Fibroblast of villous mesenchyme (primary cell): ENCODE measurements at regions not wholly inside any gene's neighbourhood (a gene's known extent, or its start where the extent isn't known, plus 50 kb on each side); places are given as distances from the start of the nearest gene placed in this dataset.
A peak's percentile ranks its signal among the peaks of the same experiment; 100 is the strongest.

ENCODE experiments used
- DNase-seq: peaks from one replicate; pipeline ENCODE4 v3.0.0-alpha.2; 2010; ENCODE audit warnings: low read depth
- H3K4me3 ChIP-seq: 2 replicates; pipeline ENCODE4 v1.5.1; 2011; ENCODE audit warnings: low read depth, mild to moderate bottlenecking, low read length
- TF ChIP-seq, protein P1 (sequence below): IDR thresholded peaks from 2 replicates; pipeline ENCODE4 v1.5.1; 2012; ENCODE audit warnings: low read depth, mild to moderate bottlenecking, low read length; ENCODE audit not compliant: insufficient read depth

DNA sequence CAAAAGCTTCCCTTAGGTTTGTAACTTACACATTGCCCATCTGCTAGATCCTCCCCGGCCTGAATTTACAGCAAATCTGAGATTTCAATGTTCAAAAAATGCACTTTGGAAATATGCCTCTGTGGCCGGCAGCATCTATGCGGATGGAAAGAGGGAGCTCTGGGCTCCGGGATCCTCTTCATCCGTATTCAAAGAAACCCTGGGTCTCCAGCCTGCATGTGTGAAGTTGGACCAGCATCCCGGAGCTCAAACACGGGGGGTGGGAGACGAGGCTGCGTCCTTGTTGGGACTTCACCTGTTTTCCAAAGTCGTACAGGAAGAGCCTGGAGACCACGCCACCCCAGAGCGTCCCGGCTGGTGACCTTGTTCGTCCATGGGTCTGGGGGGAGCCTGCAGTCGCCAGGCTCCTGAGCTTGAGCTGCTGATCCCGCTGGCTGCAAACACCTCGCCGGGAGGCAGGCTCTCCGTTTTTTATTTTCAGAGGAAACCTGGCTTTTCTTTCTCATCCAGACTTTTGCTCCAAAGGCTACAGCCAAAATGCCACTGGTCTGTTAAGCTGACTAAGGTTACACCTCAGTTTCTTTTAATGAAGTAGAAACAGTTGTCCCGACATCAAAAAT, 77.4 kb downstream of the PTGR3 start:
- no peak for DNase-seq
- peak overlapping the region; percentile 27 for H3K4me3 ChIP-seq
- TF ChIP-seq, protein P1, sequence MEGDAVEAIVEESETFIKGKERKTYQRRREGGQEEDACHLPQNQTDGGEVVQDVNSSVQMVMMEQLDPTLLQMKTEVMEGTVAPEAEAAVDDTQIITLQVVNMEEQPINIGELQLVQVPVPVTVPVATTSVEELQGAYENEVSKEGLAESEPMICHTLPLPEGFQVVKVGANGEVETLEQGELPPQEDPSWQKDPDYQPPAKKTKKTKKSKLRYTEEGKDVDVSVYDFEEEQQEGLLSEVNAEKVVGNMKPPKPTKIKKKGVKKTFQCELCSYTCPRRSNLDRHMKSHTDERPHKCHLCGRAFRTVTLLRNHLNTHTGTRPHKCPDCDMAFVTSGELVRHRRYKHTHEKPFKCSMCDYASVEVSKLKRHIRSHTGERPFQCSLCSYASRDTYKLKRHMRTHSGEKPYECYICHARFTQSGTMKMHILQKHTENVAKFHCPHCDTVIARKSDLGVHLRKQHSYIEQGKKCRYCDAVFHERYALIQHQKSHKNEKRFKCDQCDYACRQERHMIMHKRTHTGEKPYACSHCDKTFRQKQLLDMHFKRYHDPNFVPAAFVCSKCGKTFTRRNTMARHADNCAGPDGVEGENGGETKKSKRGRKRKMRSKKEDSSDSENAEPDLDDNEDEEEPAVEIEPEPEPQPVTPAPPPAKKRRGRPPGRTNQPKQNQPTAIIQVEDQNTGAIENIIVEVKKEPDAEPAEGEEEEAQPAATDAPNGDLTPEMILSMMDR: no peak

DNA sequence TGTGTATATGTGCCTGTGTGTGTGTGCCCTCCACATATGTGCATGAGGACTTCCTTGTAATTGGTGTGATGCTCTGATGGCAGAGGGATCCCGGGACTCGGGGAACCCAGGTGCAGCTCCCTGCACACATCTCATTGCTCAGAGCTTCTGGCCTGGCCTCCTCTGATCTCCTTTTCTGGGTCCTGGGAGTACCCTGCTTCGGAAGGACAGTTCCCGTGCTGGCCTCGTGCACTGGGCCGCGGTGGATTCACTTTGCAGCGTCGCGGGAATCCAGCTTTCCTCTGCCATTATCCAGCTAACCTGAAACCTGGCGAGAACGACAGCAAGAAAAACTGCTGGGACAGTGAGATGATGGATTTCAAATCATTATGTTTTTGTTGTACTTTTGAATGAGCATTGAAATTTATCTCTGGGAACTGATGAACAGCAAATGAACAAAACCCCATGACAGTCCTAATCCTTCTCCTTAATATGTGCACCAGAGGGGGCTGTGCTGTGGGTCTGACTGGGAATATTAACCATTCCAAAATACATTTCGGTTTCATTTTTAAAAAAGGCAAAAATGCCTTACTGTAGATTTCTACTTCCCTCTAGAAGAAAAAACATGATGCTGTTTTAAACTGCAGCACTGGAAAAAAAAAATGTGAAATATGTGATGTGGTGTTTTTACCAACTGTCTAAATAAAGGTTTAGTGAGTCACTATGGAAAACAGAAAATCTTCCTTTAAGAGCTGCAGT, 78.2 kb downstream of the PTGR3 start:
- peak; percentile 27 for DNase-seq
- peak overlapping the region; percentile 27 for H3K4me3 ChIP-seq
- TF ChIP-seq, protein P1: peak; percentile 29

DNA sequence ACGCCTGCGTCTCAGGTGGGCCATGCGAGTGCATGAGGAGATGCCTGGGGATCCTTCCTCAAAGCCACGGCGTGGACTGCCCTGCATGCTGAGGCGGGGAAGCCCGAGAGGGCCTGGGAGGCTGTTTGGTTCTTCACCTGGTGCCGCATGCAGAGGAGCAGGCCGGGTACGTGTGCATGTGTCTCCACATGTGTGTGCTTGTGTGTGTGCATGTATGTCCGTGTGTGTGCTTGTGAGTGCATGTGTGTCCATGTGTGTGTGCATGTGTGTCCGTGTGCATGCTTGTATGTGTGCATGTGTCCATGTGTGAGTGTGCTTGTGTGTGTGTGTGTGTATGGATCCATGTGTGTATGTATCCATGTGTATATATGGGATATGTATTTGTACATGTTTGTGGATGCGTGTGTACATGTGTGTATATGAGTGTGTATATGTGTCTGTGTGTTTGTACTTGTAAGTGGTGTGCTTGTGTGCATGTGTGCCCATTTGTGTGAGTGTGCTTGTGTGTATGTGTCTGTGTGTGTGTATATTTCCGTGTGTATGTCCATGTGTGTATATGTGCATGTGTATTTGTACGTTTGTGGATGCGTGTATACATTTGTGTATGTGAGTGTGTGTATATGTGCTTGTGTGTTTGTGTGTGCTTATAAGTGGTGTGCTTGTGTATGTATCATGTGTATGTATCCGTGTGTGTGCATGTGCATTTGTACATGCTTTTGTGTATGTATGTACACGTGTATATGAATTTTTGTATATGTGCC, 79.0 kb downstream of the PTGR3 start:
- no peak for DNase-seq
- TF ChIP-seq, protein P1: no peak
- no peak overlapping the region for H3K4me3 ChIP-seq

DNA sequence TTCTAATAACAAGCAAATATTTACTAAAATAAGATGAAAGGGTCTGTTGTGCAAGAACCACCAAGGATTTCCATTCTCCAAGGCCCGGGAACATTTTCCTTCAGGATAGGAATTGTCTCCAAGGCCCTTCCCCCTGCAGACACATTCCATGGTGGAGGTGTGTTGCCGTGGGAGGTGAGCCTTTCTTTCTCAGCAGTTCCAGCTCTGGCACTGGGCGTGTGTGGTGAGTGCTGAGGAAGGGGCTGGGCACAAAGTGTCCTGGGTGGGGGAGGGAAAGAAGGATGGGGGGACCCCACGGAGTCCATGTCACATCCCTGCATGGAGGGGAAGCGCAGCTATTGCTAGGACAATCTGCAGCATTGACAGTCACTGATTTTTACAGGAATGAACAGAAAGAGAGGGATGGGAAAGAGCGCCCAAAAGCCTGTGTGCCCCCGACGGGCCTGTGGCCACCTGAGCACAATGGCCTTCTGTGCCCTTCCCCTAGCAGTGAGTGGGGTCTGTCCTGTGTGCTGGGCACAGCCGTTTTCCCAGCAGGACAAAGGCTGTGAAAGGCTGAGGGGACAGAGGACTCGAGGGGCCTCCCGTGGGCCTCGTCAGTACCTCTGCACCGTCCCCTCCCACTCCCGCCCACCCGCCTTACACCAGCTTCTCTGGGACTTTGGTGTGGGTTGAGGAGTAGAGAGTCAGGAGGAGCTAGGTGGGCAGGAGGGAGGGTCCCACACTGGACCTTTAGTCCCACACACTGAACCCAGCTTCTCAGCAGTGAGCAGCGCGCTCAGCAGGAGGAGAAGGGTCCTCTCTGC, 79.8 kb downstream of the PTGR3 start:
- TF ChIP-seq, protein P1: no peak
- H3K4me3 ChIP-seq: no peak overlapping the region
- no peak for DNase-seq

DNA sequence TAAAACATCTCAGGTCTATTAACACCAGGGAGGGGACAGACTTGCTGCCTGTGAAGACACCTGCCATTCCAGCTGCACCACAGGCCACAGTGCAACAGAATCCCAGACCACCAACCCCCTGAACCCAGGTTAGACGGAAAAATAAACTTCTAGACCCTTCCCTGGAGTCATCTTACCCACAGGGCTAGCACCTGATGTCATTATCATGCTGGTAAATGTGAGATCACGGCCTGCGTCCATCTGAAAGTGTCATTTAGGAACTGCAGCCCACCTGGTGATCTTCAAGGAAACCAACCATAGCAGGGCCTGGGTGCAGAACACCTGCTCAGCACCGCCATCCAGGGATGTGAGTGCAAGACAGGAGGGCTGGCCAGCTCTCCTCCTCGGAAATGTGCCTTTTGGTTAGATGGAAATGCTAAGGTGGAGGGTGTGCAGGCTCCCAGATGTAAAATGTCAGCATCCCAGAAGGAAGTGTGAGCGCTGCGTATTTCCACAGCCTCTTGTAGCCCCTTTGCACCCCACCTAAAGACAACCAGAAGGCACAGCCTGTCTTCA, 80.8 kb downstream of the PTGR3 start:
- H3K4me3 ChIP-seq: no peak overlapping the region
- TF ChIP-seq, protein P1: no peak
- DNase-seq: no peak

DNA sequence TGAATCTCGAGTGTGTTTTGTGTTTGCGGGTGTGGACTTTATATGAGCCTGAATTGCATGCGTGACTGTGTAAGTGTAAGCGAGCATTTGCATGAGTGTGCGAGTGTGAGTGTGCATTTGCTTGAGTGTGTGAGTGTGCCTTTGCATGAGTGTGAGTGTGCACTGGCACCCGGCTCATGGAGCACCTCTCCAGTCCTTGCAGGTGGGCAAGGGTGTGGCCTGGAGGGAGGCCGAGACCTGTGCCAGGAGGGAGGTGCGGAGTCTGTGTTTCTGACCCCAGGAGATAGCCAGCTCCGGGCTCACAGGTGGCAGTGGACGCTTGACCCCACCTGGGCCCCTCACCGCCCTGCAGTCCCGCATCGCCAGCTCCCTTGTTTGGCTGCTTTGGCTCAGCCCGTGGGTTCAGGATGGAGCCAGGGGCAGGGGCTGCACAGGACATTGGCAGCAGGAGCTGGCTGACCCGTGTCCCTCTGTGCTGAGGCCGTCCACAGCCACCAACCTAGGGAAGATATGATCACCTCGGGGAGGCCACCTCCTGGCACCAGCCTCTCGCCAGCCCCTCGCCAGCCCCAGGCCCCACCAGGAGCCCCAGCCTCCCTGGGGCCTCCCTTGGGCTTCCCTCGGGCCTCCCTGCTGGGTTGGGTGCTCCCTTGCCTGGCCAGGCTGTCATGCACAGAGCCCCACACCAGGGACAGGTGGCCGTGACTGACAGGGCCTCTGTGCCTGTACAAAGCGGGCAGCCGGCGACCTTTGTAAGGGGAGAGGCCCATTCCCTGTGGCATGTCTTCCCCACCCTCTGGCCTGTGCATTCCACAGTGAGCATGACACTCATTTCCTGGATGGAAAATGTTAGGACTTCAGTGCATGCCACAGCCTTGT, 81.6 kb downstream of the PTGR3 start:
- no peak for DNase-seq
- TF ChIP-seq, protein P1: no peak
- H3K4me3 ChIP-seq: no peak overlapping the region
